NCI-H2196 treated with DMSO at 0.1 percent for 48 hours (cell line): ENCODE measurements at regions not wholly inside any gene's neighbourhood (a gene's known extent, or its start where the extent isn't known, plus 50 kb on each side); places are given as distances from the start of the nearest gene placed in this dataset.

Experiments used
- DNase-seq: peaks from one replicate; lab custom pipeline; 2025; ENCODE audit not compliant: unreplicated experiment; lab: John Stamatoyannopoulos, UW

- no peak for DNase-seq
Observed at GRCh38 chr1:34405266-34405959, 228.7 kb downstream of the C1orf94 start.

GRCh38 chr1:34406377-34406776, 229.7 kb downstream of the C1orf94 start:
- DNase-seq = no peak

- DNase-seq = no peak
Observed at GRCh38 chr1:34406833-34407539, 230.3 kb downstream of the C1orf94 start.

GRCh38 chr1:34408011-34408410, 231.3 kb downstream of the C1orf94 start:
- DNase-seq = no peak

- DNase-seq = no peak
Observed at GRCh38 chr1:34409689-34410229, 233.1 kb downstream of the C1orf94 start.

GRCh38 chr1:34412598-34413370, 236.1 kb downstream of the C1orf94 start:
- DNase-seq = no peak

- no peak for DNase-seq
Observed at GRCh38 chr1:34415140-34415539, 238.4 kb downstream of the C1orf94 start.

GRCh38 chr1:34418166-34418565, 241.5 kb downstream of the C1orf94 start:
- DNase-seq = no peak

- no peak for DNase-seq
Observed at GRCh38 chr1:34419663-34420136, 243.0 kb downstream of the C1orf94 start.

- DNase-seq = no peak
Observed at GRCh38 chr1:34425046-34425445, 248.3 kb downstream of the C1orf94 start.

- no peak for DNase-seq
Observed at GRCh38 chr1:34425785-34426184, 249.1 kb downstream of the C1orf94 start.

- DNase-seq = no peak
Observed at GRCh38 chr1:34426325-34426896, 249.7 kb downstream of the C1orf94 start.

GRCh38 chr1:34427170-34427569, 250.5 kb downstream of the C1orf94 start:
- DNase-seq = no peak

GRCh38 chr1:34433099-34433498, 256.4 kb downstream of the C1orf94 start:
- no peak for DNase-seq

GRCh38 chr1:34436836-34437235, 260.1 kb downstream of the C1orf94 start:
- no peak for DNase-seq

GRCh38 chr1:34441259-34442069, 264.8 kb downstream of the C1orf94 start:
- no peak for DNase-seq

- DNase-seq = no peak
Observed at GRCh38 chr1:34444516-34444915, 267.8 kb downstream of the C1orf94 start.

GRCh38 chr1:34450325-34450724, 273.6 kb downstream of the C1orf94 start:
- no peak for DNase-seq

GRCh38 chr1:34452451-34452850, 275.7 kb downstream of the C1orf94 start:
- no peak for DNase-seq

- no peak for DNase-seq
Observed at GRCh38 chr1:34455121-34455520, 278.4 kb downstream of the C1orf94 start.
